B cell (primary cell): ENCODE measurements at regions not wholly inside any gene's neighbourhood (a gene's known extent, or its start where the extent isn't known, plus 50 kb on each side); places are given as distances from the start of the nearest gene placed in this dataset.

ENCODE experiments used
- ATAC-seq: fragments of 200-7000 bp; cut with Tn5 transposase; one replicate; pipeline ENCODE4 v1.10.0; 2021; ENCODE audit warnings: low read depth, mild to moderate bottlenecking, moderate number of reproducible peaks, moderate library complexity
- CTCF ChIA-PET: fragments of 350-600 bp; sonication (Branson Sonifier 250); formaldehyde crosslinking; loops from one replicate; lab custom pipeline; 2021; ENCODE audit warnings: antibody characterized with exemption, inconsistent platforms; lab: Charles Lee
- POLR2A ChIA-PET: fragments of 350-600 bp; sonication (Branson Sonifier 250); formaldehyde crosslinking; loops from one replicate; lab custom pipeline; 2021; ENCODE audit warnings: antibody characterized with exemption; lab: Charles Lee
- DNase-seq: peaks from one replicate; pipeline ENCODE4 v3.0.0; 2013
- H2AFZ ChIP-seq: 2 replicates; pipeline ENCODE4 v1.6.1; 2012; ENCODE audit warnings: mild to moderate bottlenecking, low read depth, low read length; ENCODE audit not compliant: insufficient read depth, poor library complexity, severe bottlenecking
- H3K27ac ChIP-seq, 2 donors: 1 replicate in 1 of 2; 2 replicates in 1 of 2; pipeline ENCODE4 v1.5.1; 2012 to 2013; ENCODE audit warnings: low read length in 2 of 2, mild to moderate bottlenecking in 2 of 2, moderate library complexity in 1 of 2
- H3K27me3 ChIP-seq, 4 experiments: fragments of 200-600 bp in 1 of 4; sonication (generic) in 1 of 4; replicated peaks in 1 of 4; 1 replicate in 2 of 4; 2 replicates in 2 of 4; pipeline versions ENCODE4 v1.6.1 to v1.7.0; 2013 to 2016; ENCODE audit warnings: low read length in 3 of 4, mild to moderate bottlenecking in 2 of 4, mixed read lengths in 1 of 4, moderate library complexity in 1 of 4; ENCODE audit not compliant: insufficient read depth in 4 of 4, control insufficient read depth in 3 of 4; ENCODE audit errors: control extremely low read depth in 1 of 4
- H3K36me3 ChIP-seq, 2 experiments: replicated peaks in 1 of 2; 1 replicate in 1 of 2; 2 replicates in 1 of 2; pipeline versions ENCODE4 v1.6.1 to v1.7.1; 2013; ENCODE audit warnings: low read length in 1 of 2; ENCODE audit not compliant: insufficient read depth in 2 of 2, control insufficient read depth in 1 of 2; ENCODE audit errors: control extremely low read depth in 1 of 2, extremely low read depth in 1 of 2
- H3K4me1 ChIP-seq, 2 donors: fragments of 200-600 bp in 1 of 2; sonication (generic) in 1 of 2; 1 replicate in 1 of 2; 2 replicates in 1 of 2; pipeline versions ENCODE4 v1.5.1 to v1.6.1; 2013 to 2017; ENCODE audit warnings: low read length in 2 of 2; ENCODE audit not compliant: control insufficient read depth in 2 of 2, insufficient read depth in 2 of 2
- H3K4me2 ChIP-seq: replicated peaks from 2 replicates; pipeline ENCODE3; 2012; ENCODE audit warnings: mild to moderate bottlenecking, low read depth, low read length; ENCODE audit not compliant: poor library complexity, severe bottlenecking
- H3K4me3 ChIP-seq, 5 experiments: fragments of 200-600 bp in 1 of 5; sonication (generic) in 1 of 5; 1 replicate in 3 of 5; 2 replicates in 2 of 5; pipeline versions ENCODE4 v1.5.1 to v1.7.0; 2011 to 2016; ENCODE audit warnings: low read length in 4 of 5, mild to moderate bottlenecking in 4 of 5, low read depth in 2 of 5, control low read depth in 1 of 5, moderate library complexity in 1 of 5; ENCODE audit not compliant: insufficient read depth in 1 of 5; ENCODE audit errors: control extremely low read depth in 1 of 5, extremely low read depth in 1 of 5
- H3K79me2 ChIP-seq: fragments of 200-600 bp; sonication (generic); one replicate; pipeline ENCODE4 v1.6.0; 2016; ENCODE audit warnings: low read length; ENCODE audit not compliant: control insufficient read depth, insufficient read depth
- H3K9ac ChIP-seq: fragments of 200-600 bp; sonication (generic); 2 replicates; pipeline ENCODE4 v1.6.1; 2017; ENCODE audit warnings: mild to moderate bottlenecking, low read length, moderate library complexity
- H3K9me3 ChIP-seq, 3 donors: one replicate each; pipeline versions ENCODE4 v1.6.1 to v1.7.1; 2013; ENCODE audit warnings: low read length in 2 of 3; ENCODE audit not compliant: control insufficient read depth in 2 of 3, insufficient read depth in 1 of 3; ENCODE audit errors: control extremely low read depth in 1 of 3
- H4K20me1 ChIP-seq: 2 replicates; pipeline ENCODE4 v1.6.0; 2012; ENCODE audit warnings: mild to moderate bottlenecking, low read length; ENCODE audit not compliant: insufficient read depth, control insufficient read depth, poor library complexity, severe bottlenecking
- H3K27ac Mint-ChIP-seq: one replicate; pipeline ENCODE4 v1.8.0; 2021; ENCODE audit warnings: mixed read lengths
- H3K27me3 Mint-ChIP-seq: one replicate; pipeline ENCODE4 v1.8.0; 2021; ENCODE audit warnings: mixed read lengths
- H3K4me1 Mint-ChIP-seq: one replicate; pipeline ENCODE4 v1.8.0; 2021; ENCODE audit warnings: mixed read lengths
- H3K4me3 Mint-ChIP-seq: one replicate; pipeline ENCODE4 v1.8.0; 2021; ENCODE audit warnings: mixed read lengths
- H3K9me3 Mint-ChIP-seq: one replicate; pipeline ENCODE4 v1.8.0; 2022; ENCODE audit warnings: mixed read lengths; ENCODE audit not compliant: insufficient read depth
- EZH2 ChIP-seq: IDR thresholded peaks from 2 replicates; pipeline ENCODE4 v1.6.1; 2012; ENCODE audit warnings: borderline replicate concordance, low read depth, mild to moderate bottlenecking, moderate library complexity, low read length; ENCODE audit not compliant: insufficient read depth, poor library complexity, severe bottlenecking
- WGBS: methylation state at CpG from one replicate; pipeline ENCODE4 v1.1.5; 2013; ENCODE audit warnings: missing lambda C conversion rate; ENCODE audit not compliant: insufficient coverage; 5-methylcytosine and 5-hydroxymethylcytosine counted together
- intact Hi-C: fragments of 100-400 bp; cut with micrococcal nuclease; formaldehyde crosslinking; loops from one replicate; pipeline ENCODE4 v1.10.0; 2022
- TF ChIP-seq, protein P1 (sequence below): fragments of 200-600 bp; IDR thresholded peaks from one replicate; pipeline ENCODE4 v1.8.0; 2022; ENCODE audit warnings: antibody characterized with exemption, mild to moderate bottlenecking

DNA sequence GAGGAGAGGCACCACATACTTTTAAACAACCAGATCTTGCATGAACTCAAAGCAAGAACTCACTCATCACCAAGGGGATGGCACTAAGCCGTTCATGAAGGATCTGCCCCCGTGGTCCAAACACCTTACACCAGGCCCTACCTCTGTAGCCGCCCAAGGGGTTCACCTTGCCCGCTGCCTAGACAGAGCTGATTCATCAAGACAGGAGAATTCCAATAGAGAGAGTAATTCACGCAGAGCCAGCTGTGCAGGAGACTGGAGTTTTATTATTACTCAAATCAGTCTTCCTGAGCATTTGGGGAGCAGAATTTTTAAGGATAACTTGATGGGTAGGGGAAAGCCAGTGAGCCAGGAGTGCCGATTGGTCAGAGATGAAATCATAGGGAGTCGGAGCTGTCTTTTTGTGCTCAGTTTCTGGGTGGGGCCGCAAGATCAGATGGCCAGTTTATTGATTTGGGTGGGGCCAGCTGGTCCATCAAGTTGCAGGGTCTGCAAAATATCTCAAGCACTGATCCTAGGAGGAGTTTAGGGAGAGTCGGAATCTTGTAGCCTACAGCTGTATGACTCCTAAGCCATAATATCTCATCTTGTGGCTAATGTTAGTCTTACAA is 364.7 kb downstream of the PCDH7 start:
- ATAC-seq (no peak), DNase-seq (no peak)
- H3K27me3 ChIP-seq: no peaks in the 10 kb centered on the region
- no peak overlapping the region for H2AFZ ChIP-seq
- Mint-ChIP-seq H3K9me3 (no peaks in the 10 kb centered on the region), H3K4me3 (no peak overlapping the region), H3K27ac (no peak overlapping the region), H3K4me1 (no peaks in the 10 kb centered on the region), H3K27me3 (no peaks in the 10 kb centered on the region)
- intact Hi-C loops: no loop called here
- H3K36me3 ChIP-seq: no peaks in the 10 kb centered on the region
- no peaks in the 10 kb centered on the region for H3K79me2 ChIP-seq
- no peaks in the 10 kb centered on the region for H4K20me1 ChIP-seq
- no peak overlapping the region for H3K4me2 ChIP-seq
- H3K27ac ChIP-seq: no peak overlapping the region
- ChIA-PET POLR2A (no interaction called here), CTCF (no interaction called here)
- WGBS: 90% methylated on average over 8 of the region's 9 CpGs
- no peaks in the 10 kb centered on the region for H3K9me3 ChIP-seq
- H3K9ac ChIP-seq: no peak overlapping the region
- TF ChIP-seq EZH2: no peak
- TF ChIP-seq, protein P1, sequence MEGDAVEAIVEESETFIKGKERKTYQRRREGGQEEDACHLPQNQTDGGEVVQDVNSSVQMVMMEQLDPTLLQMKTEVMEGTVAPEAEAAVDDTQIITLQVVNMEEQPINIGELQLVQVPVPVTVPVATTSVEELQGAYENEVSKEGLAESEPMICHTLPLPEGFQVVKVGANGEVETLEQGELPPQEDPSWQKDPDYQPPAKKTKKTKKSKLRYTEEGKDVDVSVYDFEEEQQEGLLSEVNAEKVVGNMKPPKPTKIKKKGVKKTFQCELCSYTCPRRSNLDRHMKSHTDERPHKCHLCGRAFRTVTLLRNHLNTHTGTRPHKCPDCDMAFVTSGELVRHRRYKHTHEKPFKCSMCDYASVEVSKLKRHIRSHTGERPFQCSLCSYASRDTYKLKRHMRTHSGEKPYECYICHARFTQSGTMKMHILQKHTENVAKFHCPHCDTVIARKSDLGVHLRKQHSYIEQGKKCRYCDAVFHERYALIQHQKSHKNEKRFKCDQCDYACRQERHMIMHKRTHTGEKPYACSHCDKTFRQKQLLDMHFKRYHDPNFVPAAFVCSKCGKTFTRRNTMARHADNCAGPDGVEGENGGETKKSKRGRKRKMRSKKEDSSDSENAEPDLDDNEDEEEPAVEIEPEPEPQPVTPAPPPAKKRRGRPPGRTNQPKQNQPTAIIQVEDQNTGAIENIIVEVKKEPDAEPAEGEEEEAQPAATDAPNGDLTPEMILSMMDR: no peak
- H3K4me1 ChIP-seq: no peaks in the 10 kb centered on the region
- H3K4me3 ChIP-seq: no peak overlapping the region

DNA sequence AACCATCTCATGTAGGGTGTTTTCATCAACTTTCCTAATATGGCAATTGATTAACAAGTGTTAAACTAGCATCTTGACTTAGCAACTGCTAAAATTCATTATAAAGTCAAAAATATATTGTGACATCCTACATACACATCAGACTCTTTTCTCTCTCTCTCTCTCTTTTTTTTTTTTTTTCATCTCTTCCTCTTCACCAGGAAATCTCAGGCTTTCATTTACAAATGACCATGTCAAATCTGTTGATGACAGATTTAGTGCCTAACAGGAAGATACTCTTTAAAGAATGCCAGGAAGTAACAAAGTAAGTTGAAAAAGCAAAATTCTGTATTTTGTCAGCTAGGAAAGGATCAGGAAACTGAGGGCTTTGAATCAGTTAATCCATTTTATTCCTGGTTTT is 365.5 kb downstream of the PCDH7 start:
- ATAC-seq (no peak), DNase-seq (no peak)
- intact Hi-C loops: no loop called here
- POLR2A ChIA-PET: interaction anchor here (0.6 kb wide), 1 partner anchor 360 kb away, joined by 5 read pairs; no protein-coding TSS in a partner anchor
- TF ChIP-seq, protein P1: no peak
- no peak for TF ChIP-seq EZH2
- Histone ChIP-seq H3K27me3 (no peaks in the 10 kb centered on the region), H3K9ac (no peak overlapping the region), H3K4me1 (no peaks in the 10 kb centered on the region), H2AFZ (no peak overlapping the region), H4K20me1 (no peaks in the 10 kb centered on the region), H3K4me2 (no peak overlapping the region), H3K27ac (no peak overlapping the region), H3K36me3 (no peaks in the 10 kb centered on the region), H3K79me2 (no peaks in the 10 kb centered on the region), H3K4me3 (no peak overlapping the region), H3K9me3 (no peaks in the 10 kb centered on the region)
- CTCF ChIA-PET: no interaction called here
- H3K27ac Mint-ChIP-seq: no peak overlapping the region
- H3K27me3 Mint-ChIP-seq: no peaks in the 10 kb centered on the region
- H3K4me3 Mint-ChIP-seq: no peak overlapping the region
- H3K9me3 Mint-ChIP-seq: no peaks in the 10 kb centered on the region
- no peaks in the 10 kb centered on the region for H3K4me1 Mint-ChIP-seq
